ENCODE measurements at regions not wholly inside any gene's neighbourhood (a gene's known extent, or its start where the extent isn't known, plus 50 kb on each side); places are given as distances from the start of the nearest gene placed in this dataset.

- H3K27ac Mint-ChIP-seq, result no peak overlapping the region
- no peak for TF ChIP-seq NANOG (IDR thresholded peaks at IDR 0.05; ENCODE audit: borderline replicate concordance)
- TF ChIP-seq POLR2AphosphoS5 (IDR thresholded peaks at IDR 0.05; ENCODE audit: low read depth), result no peak
- no peak for TF ChIP-seq ZNF331 (CRISPR knock-in tag; IDR thresholded peaks at IDR 0.05; ENCODE audit: low read depth)
- no peak for TF ChIP-seq EZH2phosphoT487 (IDR thresholded peaks at IDR 0.05; ENCODE audit: unreplicated experiment)
- TF ChIP-seq CREB1 (CRISPR knock-in tag; IDR thresholded peaks at IDR 0.05; ENCODE audit: low read depth), result no peak
- no peak for TF ChIP-seq ZNF462 (CRISPR knock-in tag; IDR thresholded peaks at IDR 0.05)
- peaks cover 6% of the 10 kb centered on the region for H3K27me3 Mint-ChIP-seq (ENCODE audit: insufficient read depth, low read depth, poor library complexity)
- no peaks in the 10 kb centered on the region for H3K9me2 ChIP-seq (ENCODE audit: insufficient read depth)
- H3F3A ChIP-seq (replicated peaks; ENCODE audit: low read depth), result no peaks in the 10 kb centered on the region
- H3K36me3 Mint-ChIP-seq (ENCODE audit: low read depth), result no peaks in the 10 kb centered on the region
- H3K4me3 ChIP-seq, result no peak overlapping the region
- DNase-seq (ENCODE audit: low spot score) (no peak), ATAC-seq (no peak)
- H3K27me3 ChIP-seq (ENCODE audit: insufficient read depth), result no peaks in the 10 kb centered on the region
- H4K20me1 ChIP-seq (replicated peaks; ENCODE audit: insufficient read depth), result no peaks in the 10 kb centered on the region
- no peaks in the 10 kb centered on the region for H3K36me3 ChIP-seq (ENCODE audit: insufficient read depth)
- no peak overlapping the region for H3K4me3 Mint-ChIP-seq
- peaks cover 3% of the 10 kb centered on the region; the same call in 2 of the 3 replicates for H3K4me1 Mint-ChIP-seq
- H3K9me3 Mint-ChIP-seq, result peaks cover 14% of the 10 kb centered on the region; the same call in 2 of the 3 replicates
- H3K4me2 ChIP-seq, result no peak overlapping the region
- no peaks in the 10 kb centered on the region for H3K79me2 ChIP-seq (replicated peaks; ENCODE audit: insufficient read depth)
- no peak overlapping the region for H2AFZ ChIP-seq
- H3K4me1 ChIP-seq (ENCODE audit: insufficient read depth), result no peaks in the 10 kb centered on the region
- H3K27ac ChIP-seq (ENCODE audit: low read depth), result no peak overlapping the region
Observed at GRCh38 chr11:19599681-19600080, 113.0 kb upstream of the NAV2 start.

GRCh38 chr11:19598876-19599486, 113.7 kb upstream of the NAV2 start:
- Histone ChIP-seq H3K27me3 (ENCODE audit: insufficient read depth) (no peaks in the 10 kb centered on the region), H3K9me2 (ENCODE audit: insufficient read depth) (no peaks in the 10 kb centered on the region), H3F3A (replicated peaks; ENCODE audit: low read depth) (no peaks in the 10 kb centered on the region), H3K27ac (ENCODE audit: low read depth) (no peak overlapping the region), H3K4me1 (ENCODE audit: insufficient read depth) (no peaks in the 10 kb centered on the region), H3K79me2 (replicated peaks; ENCODE audit: insufficient read depth) (no peaks in the 10 kb centered on the region), H4K20me1 (replicated peaks; ENCODE audit: insufficient read depth) (no peaks in the 10 kb centered on the region), H2AFZ (no peak overlapping the region), H3K4me2 (no peak overlapping the region), H3K36me3 (ENCODE audit: insufficient read depth) (no peaks in the 10 kb centered on the region), H3K4me3 (no peak overlapping the region)
- Mint-ChIP-seq H3K4me1 (peaks cover 3% of the 10 kb centered on the region; the same call in 2 of the 3 replicates), H3K27ac (no peak overlapping the region), H3K27me3 (ENCODE audit: insufficient read depth, low read depth, poor library complexity) (peaks cover 6% of the 10 kb centered on the region), H3K36me3 (ENCODE audit: low read depth) (no peaks in the 10 kb centered on the region), H3K9me3 (peaks cover 12% of the 10 kb centered on the region; the same call in 2 of the 3 replicates), H3K4me3 (no peak overlapping the region)
- ATAC-seq, result no peak
- DNase-seq (ENCODE audit: low spot score), result no peak
- TF ChIP-seq STAT1 (IDR thresholded peaks at IDR 0.05; ENCODE audit: unreplicated experiment), result no peak
- no peak for TF ChIP-seq EZH2phosphoT487 (IDR thresholded peaks at IDR 0.05; ENCODE audit: unreplicated experiment)
